Psoas muscle (tissue), 7 donors: ENCODE measurements at regions not wholly inside any gene's neighbourhood (a gene's known extent, or its start where the extent isn't known, plus 50 kb on each side); places are given as distances from the start of the nearest gene placed in this dataset.

ENCODE experiments used
- ATAC-seq, 4 donors: fragments of 200-7000 bp; cut with Tn5 transposase; one replicate each; pipeline ENCODE4 v1.9.1; 2020; ENCODE audit warnings: moderate library complexity in 3 of 4, mild to moderate bottlenecking in 2 of 4
- DNase-seq, 2 donors: peaks; one replicate each; pipeline ENCODE4 v3.0.0-alpha.2; 2020
- H3K27ac ChIP-seq: fragments of 200-600 bp; one replicate; pipeline ENCODE4 v1.8.0; 2022
- H3K27me3 ChIP-seq, 3 donors: fragments of 200-600 bp in 1 of 3; one replicate each; pipeline versions ENCODE4 v1.6.1 to v1.8.0; 2013 to 2022; ENCODE audit warnings: low read length in 2 of 3, mild to moderate bottlenecking in 2 of 3, moderate library complexity in 1 of 3; ENCODE audit not compliant: insufficient read depth in 3 of 3
- H3K36me3 ChIP-seq, 2 donors: fragments of 200-600 bp in 1 of 2; one replicate each; pipeline versions ENCODE4 v1.6.1 to v1.8.0; 2013 to 2022; ENCODE audit warnings: low read depth in 1 of 2, mild to moderate bottlenecking in 1 of 2, moderate library complexity in 1 of 2; ENCODE audit not compliant: insufficient read depth in 1 of 2
- H3K4me1 ChIP-seq: fragments of 200-600 bp; one replicate; pipeline ENCODE4 v1.8.0; 2022
- H3K4me3 ChIP-seq: fragments of 200-600 bp; one replicate; pipeline ENCODE4 v1.8.0; 2022; ENCODE audit warnings: mild to moderate bottlenecking
- H3K9me3 ChIP-seq: fragments of 200-600 bp; one replicate; pipeline ENCODE4 v1.8.0; 2022
- WGBS, 3 donors: extraction: QIAGEN DNeasy Blood & Tissue Kit; methylation state at CpG; one replicate each; pipeline versions ENCODE4 v1.1.6 to v1.1.7; 2013; 5-methylcytosine and 5-hydroxymethylcytosine counted together
- intact Hi-C, 2 donors: fragments of 100-400 bp; cut with DNase I; formaldehyde crosslinking; loops; one replicate each; pipeline versions ENCODE4 v1.11.0 to v1.14.2; 2022
- TF ChIP-seq, protein P1 (sequence below): fragments of 200-600 bp; IDR thresholded peaks from one replicate; pipeline ENCODE4 v1.8.0; 2022; ENCODE audit warnings: antibody characterized with exemption
- donor health status: healthy with polysubstance abuse.
- donor health status: DM: no; HTN: no; CAD: no; lungs with moderate emphysema.
- donor health status: Bipolar disorder and iron deficiency.
- donor health status: healthy.
- donor health status: DM: yes; HTN: yes; CAD: no.
- donor health status: DM: no; HTN: no; CAD: no.
- donor health status: DM: yes; HTN: yes; CAD: no.

DNA sequence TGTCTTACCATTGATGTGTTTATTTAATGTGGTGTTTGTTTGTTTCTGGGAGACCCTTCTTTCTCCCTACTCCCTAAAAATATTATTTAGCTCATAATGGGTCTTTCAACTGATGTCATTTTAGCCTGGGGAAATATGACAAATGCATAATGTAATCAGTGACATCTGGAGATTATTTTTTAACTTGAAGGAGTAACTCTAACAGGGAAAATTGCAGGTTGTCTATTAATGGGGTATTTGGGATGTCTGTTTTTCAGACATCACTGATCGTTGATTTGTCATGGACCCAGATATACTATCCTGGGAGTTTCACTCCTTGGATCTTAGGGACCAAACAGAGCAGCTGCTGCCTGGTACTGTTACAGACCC is 230.4 kb downstream of the LOXHD1 start:
- no peak for DNase-seq
- Histone ChIP-seq H3K27me3 (no peaks in the 10 kb centered on the region), H3K4me3 (no peak overlapping the region), H3K9me3 (no peaks in the 10 kb centered on the region), H3K36me3 (no peaks in the 10 kb centered on the region), H3K27ac (no peak overlapping the region), H3K4me1 (peaks cover 22% of the 10 kb centered on the region)
- TF ChIP-seq, protein P1, sequence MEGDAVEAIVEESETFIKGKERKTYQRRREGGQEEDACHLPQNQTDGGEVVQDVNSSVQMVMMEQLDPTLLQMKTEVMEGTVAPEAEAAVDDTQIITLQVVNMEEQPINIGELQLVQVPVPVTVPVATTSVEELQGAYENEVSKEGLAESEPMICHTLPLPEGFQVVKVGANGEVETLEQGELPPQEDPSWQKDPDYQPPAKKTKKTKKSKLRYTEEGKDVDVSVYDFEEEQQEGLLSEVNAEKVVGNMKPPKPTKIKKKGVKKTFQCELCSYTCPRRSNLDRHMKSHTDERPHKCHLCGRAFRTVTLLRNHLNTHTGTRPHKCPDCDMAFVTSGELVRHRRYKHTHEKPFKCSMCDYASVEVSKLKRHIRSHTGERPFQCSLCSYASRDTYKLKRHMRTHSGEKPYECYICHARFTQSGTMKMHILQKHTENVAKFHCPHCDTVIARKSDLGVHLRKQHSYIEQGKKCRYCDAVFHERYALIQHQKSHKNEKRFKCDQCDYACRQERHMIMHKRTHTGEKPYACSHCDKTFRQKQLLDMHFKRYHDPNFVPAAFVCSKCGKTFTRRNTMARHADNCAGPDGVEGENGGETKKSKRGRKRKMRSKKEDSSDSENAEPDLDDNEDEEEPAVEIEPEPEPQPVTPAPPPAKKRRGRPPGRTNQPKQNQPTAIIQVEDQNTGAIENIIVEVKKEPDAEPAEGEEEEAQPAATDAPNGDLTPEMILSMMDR: no peak
- ATAC-seq: no peak
- intact Hi-C loops: loop anchor here in 1 of 2 donors (10.0 kb wide), 1 partner anchor 142 kb away; no protein-coding TSS in a partner anchor
- WGBS, 3 donors: 84 to 100% (median 95%) methylated on average over 1 of the region's 1 CpG
